A673 (cell line): ENCODE measurements at regions not wholly inside any gene's neighbourhood (a gene's known extent, or its start where the extent isn't known, plus 50 kb on each side); places are given as distances from the start of the nearest gene placed in this dataset.

ENCODE experiments used
- EZH2 ChIP-seq: fragments of 200-600 bp; sonication (generic); IDR thresholded peaks from 2 replicates; pipeline ENCODE4 v1.6.1; 2017; ENCODE audit warnings: borderline replicate concordance, low read depth, mild to moderate bottlenecking, mixed read lengths, antibody characterized with exemption, low read length; ENCODE audit not compliant: poor library complexity, severe bottlenecking
- TF ChIP-seq, protein P1 (sequence below): fragments of 300-800, 200-600 bp; sonication (generic); conservative IDR thresholded peaks from 2 replicates; pipeline ENCODE4 v1.5.1; 2017; ENCODE audit warnings: low read depth, mild to moderate bottlenecking, antibody characterized with exemption, low read length, moderate library complexity, mixed read lengths

DNA sequence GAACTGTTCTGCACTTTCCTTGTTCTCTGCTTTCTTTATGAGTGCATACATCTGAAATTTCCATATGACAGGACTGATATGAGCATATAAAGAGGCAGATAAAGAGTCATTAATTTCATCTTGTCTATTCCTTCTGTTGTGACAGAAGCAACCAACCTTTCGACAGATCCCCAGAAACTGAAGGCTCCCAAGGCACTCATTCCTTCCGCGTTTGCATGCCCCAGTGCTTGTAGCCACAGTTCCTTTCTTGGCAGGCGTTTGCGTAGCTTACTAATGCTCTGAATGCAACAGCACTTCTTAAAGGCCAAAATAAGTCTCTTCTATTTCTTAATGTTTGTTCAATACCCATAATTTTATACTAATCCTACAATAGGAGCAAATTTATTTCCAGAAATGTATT, 94.0 kb upstream of the TBL1X start:
- TF ChIP-seq, protein P1, sequence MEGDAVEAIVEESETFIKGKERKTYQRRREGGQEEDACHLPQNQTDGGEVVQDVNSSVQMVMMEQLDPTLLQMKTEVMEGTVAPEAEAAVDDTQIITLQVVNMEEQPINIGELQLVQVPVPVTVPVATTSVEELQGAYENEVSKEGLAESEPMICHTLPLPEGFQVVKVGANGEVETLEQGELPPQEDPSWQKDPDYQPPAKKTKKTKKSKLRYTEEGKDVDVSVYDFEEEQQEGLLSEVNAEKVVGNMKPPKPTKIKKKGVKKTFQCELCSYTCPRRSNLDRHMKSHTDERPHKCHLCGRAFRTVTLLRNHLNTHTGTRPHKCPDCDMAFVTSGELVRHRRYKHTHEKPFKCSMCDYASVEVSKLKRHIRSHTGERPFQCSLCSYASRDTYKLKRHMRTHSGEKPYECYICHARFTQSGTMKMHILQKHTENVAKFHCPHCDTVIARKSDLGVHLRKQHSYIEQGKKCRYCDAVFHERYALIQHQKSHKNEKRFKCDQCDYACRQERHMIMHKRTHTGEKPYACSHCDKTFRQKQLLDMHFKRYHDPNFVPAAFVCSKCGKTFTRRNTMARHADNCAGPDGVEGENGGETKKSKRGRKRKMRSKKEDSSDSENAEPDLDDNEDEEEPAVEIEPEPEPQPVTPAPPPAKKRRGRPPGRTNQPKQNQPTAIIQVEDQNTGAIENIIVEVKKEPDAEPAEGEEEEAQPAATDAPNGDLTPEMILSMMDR: no peak
- TF ChIP-seq EZH2: no peak
